ENCODE measurements at regions not wholly inside any gene's neighbourhood (a gene's known extent, or its start where the extent isn't known, plus 50 kb on each side); places are given as distances from the start of the nearest gene placed in this dataset.
"Not testable (repeated sequence)": the region's sequence is repeated elsewhere in the genome, so short reads cannot be mapped to it uniquely, and the experiment has no call there.

DNA sequence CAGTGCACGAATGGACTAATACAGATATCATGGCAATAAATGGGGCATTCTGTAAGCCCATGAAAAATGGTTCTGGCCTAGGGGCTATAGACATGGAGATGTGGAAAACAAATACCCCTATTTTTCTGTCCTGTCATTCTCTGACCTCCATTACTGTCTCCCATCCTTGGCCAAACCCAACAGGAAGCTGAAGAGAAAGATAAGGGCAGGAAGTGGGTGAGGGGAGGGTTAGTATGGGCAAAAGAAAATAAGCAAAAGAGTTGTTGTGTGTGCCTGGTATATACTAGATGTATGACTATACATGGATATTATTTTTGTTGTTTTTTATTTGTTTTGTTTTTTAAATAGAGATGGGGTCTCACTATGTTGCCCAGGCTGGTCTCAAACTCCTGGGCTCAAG is 339.3 kb downstream of the PCNX1 start:
- H3K4me3 ChIP-seq (ENCODE audit: low read depth, low read length): no peak overlapping the region
- no peak for TF ChIP-seq POLR2A (IDR thresholded peaks at IDR 0.05; ENCODE audit: extremely low read depth, insufficient read length)
- TF ChIP-seq, protein P1, sequence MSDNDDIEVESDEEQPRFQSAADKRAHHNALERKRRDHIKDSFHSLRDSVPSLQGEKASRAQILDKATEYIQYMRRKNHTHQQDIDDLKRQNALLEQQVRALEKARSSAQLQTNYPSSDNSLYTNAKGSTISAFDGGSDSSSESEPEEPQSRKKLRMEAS (IDR thresholded peaks at IDR 0.05; ENCODE audit: low read depth, low read length): no peak
- no peak for TF ChIP-seq MYC (IDR thresholded peaks at IDR 0.05; ENCODE audit: low read depth, low read length)
- TF ChIP-seq, protein P2, sequence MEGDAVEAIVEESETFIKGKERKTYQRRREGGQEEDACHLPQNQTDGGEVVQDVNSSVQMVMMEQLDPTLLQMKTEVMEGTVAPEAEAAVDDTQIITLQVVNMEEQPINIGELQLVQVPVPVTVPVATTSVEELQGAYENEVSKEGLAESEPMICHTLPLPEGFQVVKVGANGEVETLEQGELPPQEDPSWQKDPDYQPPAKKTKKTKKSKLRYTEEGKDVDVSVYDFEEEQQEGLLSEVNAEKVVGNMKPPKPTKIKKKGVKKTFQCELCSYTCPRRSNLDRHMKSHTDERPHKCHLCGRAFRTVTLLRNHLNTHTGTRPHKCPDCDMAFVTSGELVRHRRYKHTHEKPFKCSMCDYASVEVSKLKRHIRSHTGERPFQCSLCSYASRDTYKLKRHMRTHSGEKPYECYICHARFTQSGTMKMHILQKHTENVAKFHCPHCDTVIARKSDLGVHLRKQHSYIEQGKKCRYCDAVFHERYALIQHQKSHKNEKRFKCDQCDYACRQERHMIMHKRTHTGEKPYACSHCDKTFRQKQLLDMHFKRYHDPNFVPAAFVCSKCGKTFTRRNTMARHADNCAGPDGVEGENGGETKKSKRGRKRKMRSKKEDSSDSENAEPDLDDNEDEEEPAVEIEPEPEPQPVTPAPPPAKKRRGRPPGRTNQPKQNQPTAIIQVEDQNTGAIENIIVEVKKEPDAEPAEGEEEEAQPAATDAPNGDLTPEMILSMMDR (IDR thresholded peaks at IDR 0.05; ENCODE audit: low read depth, low read length): no peak
- peak; percentile 15 for DNase-seq (ENCODE audit: low read depth)

DNA sequence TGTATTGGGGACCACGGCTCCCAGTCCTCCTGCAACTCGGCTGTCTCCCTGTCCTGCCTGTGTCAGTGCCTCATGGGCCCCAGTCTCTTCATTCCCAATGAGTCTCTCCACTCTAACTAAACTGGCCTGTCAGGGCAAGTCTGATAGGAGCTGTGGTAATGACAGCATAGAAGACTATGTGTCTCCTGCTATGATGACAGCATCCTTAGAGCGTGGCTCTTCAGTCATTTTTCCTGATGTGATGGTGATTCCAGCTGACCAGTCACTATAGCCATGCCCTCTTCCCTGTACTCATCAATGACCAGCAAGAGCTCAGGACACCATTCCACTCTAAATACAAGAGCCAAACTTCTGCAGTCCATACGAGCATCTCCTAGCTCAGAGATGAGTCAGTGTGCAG is 339.8 kb downstream of the PCNX1 start:
- no peak for DNase-seq (ENCODE audit: low read depth)
- H3K4me3 ChIP-seq (ENCODE audit: low read depth, low read length): no peak overlapping the region
- TF ChIP-seq MYC (IDR thresholded peaks at IDR 0.05; ENCODE audit: low read depth, low read length) (no peak), POLR2A (IDR thresholded peaks at IDR 0.05; ENCODE audit: extremely low read depth, insufficient read length) (no peak)
- TF ChIP-seq, protein P1 (IDR thresholded peaks at IDR 0.05; ENCODE audit: low read depth, low read length): no peak
- TF ChIP-seq, protein P2 (IDR thresholded peaks at IDR 0.05; ENCODE audit: low read depth, low read length): no peak

DNA sequence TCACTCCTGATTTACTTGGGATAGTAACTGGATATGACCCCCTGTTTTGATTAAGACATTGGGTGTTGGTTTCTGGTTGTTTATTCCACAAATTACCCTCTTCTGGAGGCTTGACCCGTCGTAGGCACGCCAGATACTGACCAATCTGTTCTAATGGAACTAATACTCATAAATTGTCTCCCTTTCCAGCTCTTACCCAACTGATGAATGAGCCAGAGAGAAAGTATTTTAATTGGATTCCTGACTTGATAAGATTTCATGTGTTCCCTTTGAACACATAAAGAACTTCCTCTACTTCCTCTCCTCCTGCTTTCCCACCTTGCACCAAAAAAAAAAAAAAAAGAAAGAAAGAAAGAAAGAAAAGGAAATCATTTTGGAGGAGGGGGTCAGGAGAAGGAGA is 340.9 kb downstream of the PCNX1 start:
- no peak for DNase-seq (ENCODE audit: low read depth)
- H3K4me3 ChIP-seq (ENCODE audit: low read depth, low read length): no peak overlapping the region
- TF ChIP-seq, protein P1 (IDR thresholded peaks at IDR 0.05; ENCODE audit: low read depth, low read length): no peak
- TF ChIP-seq MYC (IDR thresholded peaks at IDR 0.05; ENCODE audit: low read depth, low read length): no peak
- TF ChIP-seq POLR2A (IDR thresholded peaks at IDR 0.05; ENCODE audit: extremely low read depth, insufficient read length): no peak
- TF ChIP-seq, protein P2 (IDR thresholded peaks at IDR 0.05; ENCODE audit: low read depth, low read length): no peak

DNA sequence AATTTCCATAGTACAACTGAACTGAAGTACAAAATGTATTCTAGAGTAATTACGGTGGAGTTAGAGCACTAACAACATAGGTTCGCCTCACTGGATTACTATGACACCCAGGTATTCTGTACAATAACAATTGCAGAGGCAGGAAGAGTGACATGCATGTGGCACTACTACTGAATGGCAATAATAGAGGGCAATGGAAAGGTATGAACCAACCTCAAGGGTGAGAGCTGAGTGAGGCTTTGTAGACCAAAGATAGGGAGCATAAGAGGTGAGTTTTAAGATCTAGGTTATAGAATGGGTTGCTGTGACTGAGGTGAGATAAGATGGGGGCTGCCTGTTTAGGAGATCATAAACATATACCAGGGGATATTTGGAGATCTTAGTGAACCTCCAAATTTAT is 343.1 kb downstream of the PCNX1 start:
- H3K4me3 ChIP-seq (ENCODE audit: low read depth, low read length): no peak overlapping the region
- DNase-seq (ENCODE audit: low read depth): no peak
- TF ChIP-seq, protein P2 (IDR thresholded peaks at IDR 0.05; ENCODE audit: low read depth, low read length): no peak
- TF ChIP-seq, protein P1 (IDR thresholded peaks at IDR 0.05; ENCODE audit: low read depth, low read length): no peak
- TF ChIP-seq MYC (IDR thresholded peaks at IDR 0.05; ENCODE audit: low read depth, low read length) (no peak), POLR2A (IDR thresholded peaks at IDR 0.05; ENCODE audit: extremely low read depth, insufficient read length) (no peak)

DNA sequence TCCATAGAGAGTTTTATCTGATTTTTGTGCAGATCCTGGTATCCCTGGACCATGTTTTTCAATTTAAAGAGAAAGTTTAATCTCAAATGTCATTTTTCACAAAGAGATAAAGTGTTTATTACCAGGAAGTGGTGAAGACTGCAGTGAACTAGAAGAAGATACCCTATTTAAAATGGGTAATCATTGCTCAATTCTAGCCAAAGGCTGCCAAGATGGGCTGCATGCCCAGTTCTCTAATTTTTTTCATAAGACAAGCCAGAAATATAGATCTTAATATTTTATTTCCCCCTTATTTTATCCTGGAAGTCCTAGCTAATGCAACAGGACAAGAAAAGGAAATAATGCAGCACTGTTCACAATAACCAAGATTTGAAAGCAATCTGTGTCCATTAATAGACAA is 343.5 kb downstream of the PCNX1 start:
- DNase-seq (ENCODE audit: low read depth): no peak
- TF ChIP-seq MYC (IDR thresholded peaks at IDR 0.05; ENCODE audit: low read depth, low read length): no peak
- TF ChIP-seq, protein P1 (IDR thresholded peaks at IDR 0.05; ENCODE audit: low read depth, low read length): no peak
- no peak for TF ChIP-seq POLR2A (IDR thresholded peaks at IDR 0.05; ENCODE audit: extremely low read depth, insufficient read length)
- TF ChIP-seq, protein P2 (IDR thresholded peaks at IDR 0.05; ENCODE audit: low read depth, low read length): no peak

DNA sequence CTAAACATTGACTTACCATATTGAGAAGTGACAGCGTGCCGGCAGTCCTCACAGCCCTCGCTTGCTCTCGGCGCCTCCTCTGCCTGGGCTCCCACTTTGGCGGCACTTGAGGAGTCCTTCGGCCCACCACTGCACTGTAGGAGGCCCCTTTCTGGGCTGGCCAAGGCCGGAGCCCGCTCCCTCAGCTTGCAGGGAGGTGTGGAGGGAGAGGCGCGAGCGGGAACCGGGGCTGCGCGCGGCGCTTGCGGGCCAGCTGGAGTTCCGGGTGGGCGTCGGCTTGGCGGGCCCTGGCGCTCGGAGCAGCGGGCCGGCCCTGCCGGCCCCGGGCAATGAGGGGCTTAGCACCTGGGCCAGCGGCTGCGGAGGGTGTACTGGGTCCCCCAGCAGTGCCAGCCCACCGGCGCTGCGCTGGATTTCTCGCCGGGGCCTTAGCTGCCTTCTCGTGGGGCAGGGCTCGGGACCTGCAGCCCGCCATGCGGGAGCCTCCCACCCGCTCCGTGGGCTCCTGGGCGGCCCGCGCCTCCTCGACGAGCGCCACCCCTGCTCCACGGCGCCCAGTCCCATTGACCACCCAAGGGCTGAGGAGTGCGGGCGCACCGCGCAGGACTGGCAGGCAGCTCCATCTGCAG is 346.9 kb downstream of the PCNX1 start:
- not testable (repeated sequence) for H3K4me3 ChIP-seq (ENCODE audit: low read depth, low read length); DNase-seq (ENCODE audit: low read depth)

More for the DNA sequence above, 343.5 kb downstream of the PCNX1 start:
- H3K4me3 ChIP-seq (ENCODE audit: low read depth, low read length): no peak overlapping the region

All from NB4 (cell line).